Retinal pigment epithelial cell (primary cell): ENCODE measurements at regions not wholly inside any gene's neighbourhood (a gene's known extent, or its start where the extent isn't known, plus 50 kb on each side); places are given as distances from the start of the nearest gene placed in this dataset.
"Not testable (repeated sequence)": the region's sequence is repeated elsewhere in the genome, so short reads cannot be mapped to it uniquely, and the experiment has no call there.

ENCODE experiments used
- DNase-seq: peaks from one replicate; pipeline ENCODE4 v3.0.0-alpha.2; 2010; ENCODE audit warnings: low read depth
- H3K4me3 ChIP-seq: 2 replicates; pipeline ENCODE4 v1.5.1; 2011; ENCODE audit warnings: mild to moderate bottlenecking, low read length, control low read depth, moderate library complexity
- TF ChIP-seq, protein P1 (sequence below): conservative IDR thresholded peaks from 2 replicates; pipeline ENCODE4 v1.5.1; 2011; ENCODE audit warnings: low read depth, low read length, control low read depth, inconsistent platforms

DNA sequence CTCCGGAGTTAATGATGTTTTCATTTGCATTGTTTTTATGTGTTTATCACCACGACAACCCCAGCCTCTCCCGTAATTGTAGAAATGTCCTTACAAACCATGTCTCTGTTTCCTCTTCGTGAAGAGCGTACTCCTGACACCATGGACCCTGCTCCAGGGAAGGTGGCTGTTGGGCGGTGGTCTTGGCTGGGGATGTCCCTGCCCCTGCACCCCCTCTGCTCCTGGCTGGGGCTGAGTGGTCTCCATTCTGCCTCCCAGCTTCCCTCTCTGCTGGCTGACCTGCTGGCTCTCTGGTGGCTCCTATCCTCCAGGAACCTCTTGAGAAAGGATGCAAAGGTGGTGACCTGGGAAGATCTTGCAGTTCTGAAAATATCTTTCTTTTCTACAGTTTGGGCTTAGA, 81.1 kb downstream of the ASB1 start:
- H3K4me3 ChIP-seq: no peak overlapping the region
- TF ChIP-seq, protein P1, sequence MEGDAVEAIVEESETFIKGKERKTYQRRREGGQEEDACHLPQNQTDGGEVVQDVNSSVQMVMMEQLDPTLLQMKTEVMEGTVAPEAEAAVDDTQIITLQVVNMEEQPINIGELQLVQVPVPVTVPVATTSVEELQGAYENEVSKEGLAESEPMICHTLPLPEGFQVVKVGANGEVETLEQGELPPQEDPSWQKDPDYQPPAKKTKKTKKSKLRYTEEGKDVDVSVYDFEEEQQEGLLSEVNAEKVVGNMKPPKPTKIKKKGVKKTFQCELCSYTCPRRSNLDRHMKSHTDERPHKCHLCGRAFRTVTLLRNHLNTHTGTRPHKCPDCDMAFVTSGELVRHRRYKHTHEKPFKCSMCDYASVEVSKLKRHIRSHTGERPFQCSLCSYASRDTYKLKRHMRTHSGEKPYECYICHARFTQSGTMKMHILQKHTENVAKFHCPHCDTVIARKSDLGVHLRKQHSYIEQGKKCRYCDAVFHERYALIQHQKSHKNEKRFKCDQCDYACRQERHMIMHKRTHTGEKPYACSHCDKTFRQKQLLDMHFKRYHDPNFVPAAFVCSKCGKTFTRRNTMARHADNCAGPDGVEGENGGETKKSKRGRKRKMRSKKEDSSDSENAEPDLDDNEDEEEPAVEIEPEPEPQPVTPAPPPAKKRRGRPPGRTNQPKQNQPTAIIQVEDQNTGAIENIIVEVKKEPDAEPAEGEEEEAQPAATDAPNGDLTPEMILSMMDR: no peak
- no peak for DNase-seq

DNA sequence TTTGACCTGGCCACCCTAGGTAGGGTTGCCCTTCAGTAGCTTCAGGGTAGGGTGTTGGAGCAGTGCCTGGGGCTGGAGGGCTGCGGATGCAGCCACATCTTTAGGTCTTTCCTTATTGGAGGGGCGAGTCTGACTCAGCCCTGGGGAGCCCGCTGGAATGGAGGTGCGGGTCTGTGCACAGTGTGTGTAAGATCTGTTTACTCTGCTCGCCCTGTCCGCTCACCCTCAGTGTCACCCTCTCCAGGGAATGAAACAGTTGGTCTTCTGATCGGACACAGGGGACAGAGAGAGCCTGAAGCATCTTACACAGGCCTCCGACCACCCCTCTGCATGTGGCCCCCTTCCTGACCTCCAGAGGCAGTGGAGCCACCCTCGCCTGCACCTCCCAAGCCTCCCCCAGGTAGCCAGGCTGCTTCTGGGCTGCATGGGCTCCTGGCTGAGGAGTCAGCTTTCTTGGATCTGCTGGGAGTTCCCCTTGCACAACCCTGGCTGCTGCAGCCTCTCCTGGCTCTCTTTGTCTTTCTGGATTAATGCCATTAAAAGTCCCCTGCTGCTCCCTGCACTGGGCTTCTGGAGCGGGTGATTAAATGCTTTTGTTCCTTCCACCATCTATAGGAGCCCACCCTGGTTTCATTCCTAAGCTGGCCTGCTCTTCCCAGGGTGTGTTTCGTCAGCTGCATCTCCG, 82.6 kb downstream of the ASB1 start:
- no peak overlapping the region for H3K4me3 ChIP-seq
- no peak for DNase-seq
- TF ChIP-seq, protein P1: no peak

DNA sequence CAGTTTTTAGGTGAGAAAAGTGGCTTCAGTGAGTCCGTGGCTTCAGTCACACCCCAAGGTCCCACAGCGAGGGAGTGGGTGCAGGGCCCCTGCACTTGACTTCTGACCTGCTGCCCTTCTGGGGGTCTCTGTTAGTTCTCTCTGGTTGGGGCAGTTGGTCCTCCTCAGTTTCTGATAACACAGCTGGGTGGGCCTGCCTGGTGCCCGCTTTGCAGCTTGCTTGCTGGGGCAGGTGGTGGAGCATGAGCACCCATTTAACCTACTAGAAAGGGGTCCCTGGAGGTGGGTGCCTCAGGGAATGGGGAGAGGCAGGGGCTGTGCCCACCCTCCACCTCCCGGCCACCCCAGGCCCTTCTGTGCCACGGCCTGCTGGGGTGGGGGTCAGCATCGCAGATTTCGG, 83.2 kb downstream of the ASB1 start:
- TF ChIP-seq, protein P1: no peak
- no peak for DNase-seq
- no peak overlapping the region for H3K4me3 ChIP-seq

DNA sequence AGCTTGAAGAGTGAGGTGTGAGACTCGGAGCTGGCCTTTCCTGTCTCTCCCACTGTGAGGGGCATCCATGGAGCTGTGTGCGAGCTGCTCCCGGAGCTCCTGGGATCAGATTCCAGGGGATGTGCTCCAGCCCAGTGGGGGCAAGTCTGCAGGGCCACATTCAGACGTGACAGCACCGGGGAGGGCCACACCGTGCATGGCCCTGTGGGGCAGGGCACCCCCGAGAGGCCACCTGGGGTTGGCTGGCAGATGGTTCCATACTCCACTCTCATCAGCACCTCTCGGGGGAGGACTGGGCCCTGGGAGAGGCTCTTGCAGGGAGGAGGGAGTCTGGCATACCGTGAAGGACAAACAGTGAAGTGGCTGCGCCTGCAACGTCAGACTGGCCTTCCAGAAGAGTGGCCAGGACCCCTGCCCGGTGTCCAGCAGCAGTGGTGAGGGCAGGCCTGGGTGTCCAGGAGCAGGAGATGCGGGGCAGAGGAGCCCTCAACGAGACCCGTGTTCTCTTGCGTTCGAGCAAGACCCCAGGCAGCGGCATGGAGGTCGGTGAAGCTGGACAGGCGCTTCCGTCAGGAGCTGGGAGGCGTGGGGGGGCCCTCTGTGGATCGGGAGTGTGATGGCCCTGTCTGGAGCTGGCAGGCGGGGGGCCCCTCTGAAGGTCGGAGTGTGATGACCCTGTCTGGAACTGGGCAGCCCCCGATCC, 84.3 kb downstream of the ASB1 start:
- TF ChIP-seq, protein P1: no peak
- no peak overlapping the region for H3K4me3 ChIP-seq
- no peak for DNase-seq

DNA sequence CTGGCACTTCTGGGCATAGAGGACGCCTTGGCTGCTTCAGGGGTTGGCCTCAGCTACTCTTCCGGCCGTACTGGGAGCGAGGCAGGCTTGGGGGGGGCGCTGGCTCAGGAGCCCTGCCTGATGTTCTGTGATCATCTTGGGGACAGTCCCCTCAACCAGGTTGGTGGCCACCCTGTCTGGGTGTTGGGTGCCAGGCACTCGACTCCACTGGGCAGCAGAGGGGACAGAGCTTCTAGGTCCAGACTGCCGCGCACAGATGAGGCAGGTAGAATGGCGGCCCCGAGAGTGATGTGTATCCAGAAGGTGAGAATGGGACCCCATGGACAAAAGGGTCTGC, 84.9 kb downstream of the ASB1 start:
- no peak overlapping the region for H3K4me3 ChIP-seq
- no peak for DNase-seq
- TF ChIP-seq, protein P1: no peak

DNA sequence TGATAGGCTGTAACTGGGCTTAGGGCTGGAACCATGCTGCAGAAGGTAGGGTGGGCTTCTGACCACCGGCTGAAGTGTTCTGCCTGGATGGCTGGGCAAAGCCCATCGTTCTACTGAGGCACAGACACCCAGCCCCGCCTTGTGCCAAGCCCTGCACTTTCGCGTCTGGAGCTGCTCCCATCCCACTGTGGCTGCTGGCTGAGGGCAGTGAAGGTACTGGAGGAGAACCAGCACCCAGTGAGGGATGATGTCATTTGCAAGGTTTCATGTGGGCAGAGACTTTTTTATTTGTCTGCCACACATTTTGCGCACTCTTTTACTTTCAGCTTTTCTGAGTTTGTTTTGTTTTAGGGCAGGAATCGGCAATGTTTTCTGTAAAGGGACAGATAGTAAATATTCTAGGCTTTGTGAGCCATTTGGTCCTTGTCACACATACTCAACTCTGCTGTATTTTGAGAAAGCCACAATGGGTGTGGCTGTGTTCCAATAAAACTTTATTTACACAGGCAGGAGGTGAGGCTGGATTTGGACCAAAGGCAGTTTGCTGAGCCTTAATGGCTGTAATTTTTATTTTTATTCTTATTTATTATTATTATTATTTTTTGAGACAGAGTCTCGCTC, 85.6 kb downstream of the ASB1 start:
- H3K4me3 ChIP-seq: no peak overlapping the region
- TF ChIP-seq, protein P1: no peak
- DNase-seq: no peak

DNA sequence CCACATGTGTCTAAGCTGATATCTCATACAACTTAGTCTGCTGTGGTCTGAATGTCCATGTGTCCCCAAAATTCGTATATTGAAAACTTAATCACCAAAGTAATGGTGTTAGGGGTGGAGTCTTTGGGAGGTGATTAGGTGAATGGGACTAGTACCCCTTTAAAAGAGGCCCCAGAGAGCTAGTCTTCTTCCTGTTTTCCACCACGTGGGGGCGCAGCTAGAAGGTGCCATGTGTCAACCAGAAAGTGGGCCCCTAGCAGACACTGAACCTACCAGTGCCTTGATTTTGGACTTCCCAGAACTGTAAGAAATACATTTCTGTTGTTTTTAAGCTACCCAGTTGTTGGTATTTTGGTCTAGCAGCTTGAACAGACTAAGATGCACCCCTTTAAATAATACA, 86.6 kb downstream of the ASB1 start:
- H3K4me3 ChIP-seq: no peak overlapping the region
- TF ChIP-seq, protein P1: peak; percentile 60
- no peak for DNase-seq

DNA sequence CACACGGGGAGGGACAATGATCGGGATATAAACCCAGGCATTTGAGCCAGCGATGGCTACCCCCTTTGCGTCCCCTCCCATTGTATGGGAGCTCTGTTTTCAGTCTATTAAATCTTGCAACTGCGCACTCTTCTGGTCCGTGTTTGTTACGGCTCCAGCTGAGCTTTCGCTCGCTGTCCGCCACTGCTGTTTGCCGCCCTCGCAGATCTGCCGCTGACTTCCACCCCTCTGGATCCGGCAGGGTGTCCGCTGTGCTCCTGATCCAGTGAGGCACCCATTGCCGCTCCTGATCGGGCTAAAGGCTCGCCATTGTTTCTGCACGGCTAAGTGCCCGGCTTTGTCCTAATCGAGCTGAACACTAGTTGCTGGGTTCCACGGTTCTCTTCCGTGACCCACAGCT, 87.3 kb downstream of the ASB1 start:
- not testable (repeated sequence) for H3K4me3 ChIP-seq, DNase-seq
